GM18502 (cell line): ENCODE measurements at regions not wholly inside any gene's neighbourhood (a gene's known extent, or its start where the extent isn't known, plus 50 kb on each side); places are given as distances from the start of the nearest gene placed in this dataset.

Source experiments
- ATAC-seq: cut with Tn5 transposase; IDR thresholded peaks from one replicate; pipeline ENCODE4 v1.9.1; 2021; ENCODE audit warnings: mild to moderate bottlenecking; ENCODE audit not compliant: unreplicated experiment, poor library complexity

GRCh38 chr18:71630696-71631095, 913.4 kb downstream of the CBLN2 start:
- no peak for ATAC-seq

- no peak for ATAC-seq
Observed at GRCh38 chr18:71625556-71626090, 918.5 kb downstream of the CBLN2 start.

- no peak for ATAC-seq
Observed at GRCh38 chr18:71598374-71598773, 945.8 kb downstream of the CBLN2 start.

DNA sequence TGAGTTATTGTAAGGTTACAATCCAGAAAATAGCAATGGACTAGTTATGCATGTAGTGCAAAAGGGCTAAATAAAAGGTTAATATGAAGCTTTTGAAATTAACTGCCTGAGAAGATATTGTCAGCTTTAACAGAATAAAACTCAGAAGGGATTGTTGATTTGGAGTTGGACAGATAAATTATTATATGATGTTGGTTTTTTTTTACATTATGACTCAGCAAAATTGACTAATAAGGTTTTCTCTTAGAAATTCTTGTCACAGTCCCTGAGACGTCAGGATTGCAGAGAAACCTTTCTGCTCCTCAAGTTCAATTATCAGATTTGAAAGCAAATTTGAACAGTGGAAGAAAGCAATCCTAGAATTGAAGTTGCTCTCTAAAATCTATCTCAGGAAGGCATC, 946.9 kb downstream of the CBLN2 start:
- ATAC-seq = no peak

GRCh38 chr18:71583252-71583651, 960.9 kb downstream of the CBLN2 start:
- no peak for ATAC-seq

DNA sequence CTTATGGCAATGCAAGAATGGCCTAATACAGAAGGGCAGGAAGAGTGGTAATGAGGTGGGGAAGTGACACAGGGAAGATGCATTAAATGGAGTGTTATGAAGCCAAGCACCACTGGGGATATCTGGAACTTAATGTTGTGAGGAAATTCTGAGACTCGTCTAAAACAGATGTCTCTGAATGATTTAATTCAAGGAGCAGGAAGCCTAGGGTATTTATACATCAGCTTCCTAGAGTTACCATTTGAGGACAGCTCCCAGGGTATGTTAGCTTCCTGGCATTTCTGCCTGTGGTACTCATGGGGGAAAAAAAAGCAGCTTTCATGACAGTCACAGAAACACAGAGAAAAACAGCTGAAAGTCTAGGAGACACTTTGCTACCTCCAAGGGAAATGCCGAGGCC, 989.5 kb downstream of the CBLN2 start:
- no peak for ATAC-seq

DNA sequence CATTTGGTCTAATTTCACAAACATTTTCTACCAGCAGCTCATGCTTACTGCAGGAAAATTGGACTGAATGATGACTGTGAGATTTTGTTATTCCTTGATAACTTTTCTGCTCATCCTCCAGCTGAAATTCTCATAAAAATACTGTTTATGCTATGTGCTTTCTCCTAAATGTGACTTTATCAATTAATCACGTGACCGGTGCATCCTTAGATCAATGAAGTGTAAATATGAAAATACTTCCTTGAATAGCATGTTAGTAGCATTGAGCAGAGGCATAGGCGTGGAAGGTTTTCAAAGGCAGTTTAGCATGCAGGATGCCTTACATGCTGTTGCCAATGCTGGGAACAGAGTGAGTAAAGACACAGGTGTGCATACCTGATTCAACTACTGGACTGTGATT, 1002.5 kb downstream of the CBLN2 start:
- ATAC-seq = no peak

GRCh38 chr18:71529703-71530303, 1014.3 kb downstream of the CBLN2 start:
- no peak for ATAC-seq

- ATAC-seq = no peak
Observed at GRCh38 chr18:71523483-71524435, 1020.4 kb downstream of the CBLN2 start.

- no peak for ATAC-seq
Observed at GRCh38 chr18:71505526-71505925, 1038.6 kb downstream of the CBLN2 start.

DNA sequence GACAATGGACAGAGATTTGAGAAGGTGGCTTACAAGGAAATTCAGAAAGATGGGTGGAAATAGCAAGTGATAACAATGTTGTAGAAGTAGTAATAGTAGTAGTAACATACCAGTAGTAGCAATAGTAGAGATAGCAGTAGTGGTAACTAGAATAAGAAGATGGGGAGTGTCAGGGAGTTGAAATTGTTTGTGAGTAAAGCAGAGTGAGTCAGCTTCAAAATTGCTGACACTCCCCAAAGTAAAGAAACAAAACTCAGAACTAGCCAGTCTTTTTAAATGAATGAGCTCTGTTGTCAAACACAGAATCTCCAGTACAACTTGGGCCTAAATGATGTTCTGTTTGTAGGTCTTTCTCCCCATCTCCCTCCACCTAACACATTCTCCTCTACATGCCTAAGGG, 1040.9 kb downstream of the CBLN2 start:
- no peak for ATAC-seq

DNA sequence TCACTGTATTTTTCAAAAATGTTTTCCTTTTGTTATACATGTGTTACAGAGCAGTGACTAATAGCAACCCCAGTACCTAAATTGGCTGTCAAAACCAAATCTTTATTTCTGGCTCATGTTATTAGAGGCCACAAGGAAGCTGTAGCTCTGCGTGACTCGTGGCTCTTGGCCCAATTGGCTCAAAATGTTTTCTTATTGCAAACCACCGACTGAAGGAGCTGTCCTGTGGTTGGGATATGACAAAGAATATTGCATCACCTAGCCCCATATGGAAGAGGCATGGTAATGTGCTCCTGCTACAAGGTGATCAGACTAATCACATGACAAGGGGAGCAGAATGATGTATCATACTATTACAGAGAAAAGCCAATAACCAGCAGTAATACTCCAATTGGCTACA, 1058.5 kb downstream of the CBLN2 start:
- no peak for ATAC-seq

- no peak for ATAC-seq
Observed at GRCh38 chr18:71471963-71472725, 1072.0 kb downstream of the CBLN2 start.

- ATAC-seq = no peak
Observed at GRCh38 chr18:71456206-71456605, 1087.9 kb downstream of the CBLN2 start.

DNA sequence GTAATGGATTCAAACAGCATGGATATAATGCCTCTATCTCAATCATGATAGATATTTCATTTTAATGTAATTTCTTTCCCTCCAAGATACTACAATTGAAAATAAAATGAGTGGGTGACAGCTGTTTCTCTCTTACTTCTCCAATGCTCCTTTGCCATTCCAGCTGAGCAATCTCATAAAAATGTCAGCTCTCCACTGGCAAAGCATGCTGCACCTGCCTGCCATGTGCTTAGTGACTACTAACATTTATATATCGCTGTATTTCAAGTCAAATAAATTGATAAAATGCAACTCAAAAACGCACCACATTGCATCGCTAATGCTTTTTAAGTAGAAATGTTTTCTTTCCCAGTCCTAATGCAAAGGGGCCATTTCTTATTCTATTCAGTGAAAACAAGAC, 1093.9 kb downstream of the CBLN2 start:
- no peak for ATAC-seq

- ATAC-seq = no peak
Observed at GRCh38 chr18:71443706-71444480, 1100.2 kb downstream of the CBLN2 start.

GRCh38 chr18:71442731-71443141, 1101.4 kb downstream of the CBLN2 start:
- ATAC-seq = no peak

DNA sequence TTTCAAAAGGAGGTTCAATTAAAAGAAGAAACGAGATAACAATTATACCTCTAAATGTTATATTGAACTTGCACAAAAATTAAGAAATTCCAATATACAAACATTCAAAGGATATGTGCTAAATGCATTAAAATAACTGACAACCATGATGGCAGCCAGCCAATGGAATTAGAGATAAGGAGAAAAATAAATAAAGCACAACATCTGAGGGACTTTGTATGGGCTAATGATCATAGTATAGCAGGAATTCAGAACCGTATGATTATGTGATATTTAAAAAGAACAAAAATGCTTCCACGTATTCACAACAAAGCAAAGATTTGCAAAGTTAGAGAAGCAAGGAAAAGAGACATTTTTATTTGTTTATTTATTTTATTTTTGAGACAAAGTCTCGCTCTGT, 1103.0 kb downstream of the CBLN2 start:
- no peak for ATAC-seq

- no peak for ATAC-seq
Observed at GRCh38 chr18:71437511-71437910, 1106.6 kb downstream of the CBLN2 start.

- ATAC-seq = no peak
Observed at GRCh38 chr18:71433373-71433772, 1110.8 kb downstream of the CBLN2 start.
